Muscle of leg (tissue), 3 donors: ENCODE measurements at regions not wholly inside any gene's neighbourhood (a gene's known extent, or its start where the extent isn't known, plus 50 kb on each side); places are given as distances from the start of the nearest gene placed in this dataset.

Experiments used
- DNase-seq: peaks from one replicate; pipeline ENCODE4 v3.0.0; 2013
- H3K27ac ChIP-seq: one replicate; pipeline ENCODE4 v1.5.1; 2013; ENCODE audit warnings: mild to moderate bottlenecking, low read length, control low read depth
- H3K27me3 ChIP-seq: one replicate; pipeline ENCODE4 v1.6.1; 2013; ENCODE audit warnings: low read length; ENCODE audit not compliant: control insufficient read depth, insufficient read depth
- H3K36me3 ChIP-seq: one replicate; pipeline ENCODE4 v1.6.1; 2013; ENCODE audit warnings: low read length; ENCODE audit not compliant: control insufficient read depth, insufficient read depth
- H3K4me1 ChIP-seq: one replicate; pipeline ENCODE4 v1.6.1; 2013; ENCODE audit warnings: low read length; ENCODE audit not compliant: control insufficient read depth, insufficient read depth
- H3K4me3 ChIP-seq: one replicate; pipeline ENCODE4 v1.5.1; 2013; ENCODE audit warnings: low read length, control low read depth
- H3K9me3 ChIP-seq: replicated peaks from 2 replicates; pipeline ENCODE4 v1.6.1; 2013; ENCODE audit warnings: low read depth, low read length; ENCODE audit not compliant: control insufficient read depth
- WGBS: methylation state at CpG from one replicate; pipeline ENCODE4 v1.1.5; 2013; ENCODE audit warnings: missing lambda C conversion rate; ENCODE audit not compliant: insufficient coverage; 5-methylcytosine and 5-hydroxymethylcytosine counted together

- H3K36me3 ChIP-seq = no peaks in the 10 kb centered on the region
- no peaks in the 10 kb centered on the region for H3K9me3 ChIP-seq
- H3K4me3 ChIP-seq = no peak overlapping the region
- no peak overlapping the region for H3K27ac ChIP-seq
- H3K27me3 ChIP-seq = peaks cover 2% of the 10 kb centered on the region
- DNase-seq = no peak
- WGBS = 98% methylated on average over 4 of the region's 5 CpGs
- H3K4me1 ChIP-seq = no peaks in the 10 kb centered on the region
Observed at GRCh38 chr9:95592931-95593330, 76.2 kb upstream of the PTCH1 start.

DNA sequence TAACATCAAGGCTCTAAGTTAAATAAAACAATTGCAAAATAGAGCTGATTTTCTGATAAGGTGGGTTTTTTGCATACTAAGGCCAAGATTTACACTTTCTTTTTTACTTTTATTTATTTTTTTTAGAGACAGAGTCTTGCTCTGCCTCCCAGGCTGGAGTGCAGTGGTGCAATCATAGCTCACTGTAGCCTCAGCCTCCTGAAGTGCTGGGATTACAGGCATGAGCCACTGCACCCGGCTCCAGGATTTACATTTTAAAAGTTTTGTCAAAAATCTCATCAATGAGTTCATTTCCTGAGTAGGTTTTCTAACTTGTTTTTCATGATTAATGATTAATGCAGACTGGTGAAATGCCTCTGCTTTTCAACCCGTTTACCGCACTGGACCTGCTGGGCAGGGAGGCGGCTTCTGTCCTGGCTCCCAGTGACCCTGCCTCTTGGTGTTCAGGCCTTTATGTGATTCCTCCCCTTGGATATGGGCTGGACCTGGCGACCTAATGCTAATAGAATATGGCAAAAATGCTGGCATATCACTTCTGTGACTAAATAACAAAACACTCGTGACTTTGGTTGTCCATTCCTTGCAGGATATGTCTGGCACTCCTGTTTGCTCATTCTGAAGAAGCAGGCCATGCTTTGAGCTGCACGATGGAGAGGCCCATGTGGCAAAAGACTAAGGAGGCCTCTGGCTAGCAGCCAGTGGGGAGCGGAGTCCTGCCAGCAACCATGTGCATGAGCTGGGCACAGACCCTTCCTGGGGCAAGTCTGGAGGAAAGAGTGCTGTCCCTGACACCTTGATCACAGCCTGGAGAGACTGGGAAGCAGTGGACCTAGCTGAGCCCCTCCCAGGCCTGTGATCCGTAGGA lies 72.2 kb upstream of the PTCH1 start:
- no peaks in the 10 kb centered on the region for H3K9me3 ChIP-seq
- WGBS = 68% methylated on average over 4 of the region's 9 CpGs
- DNase-seq = no peak
- H3K27me3 ChIP-seq = peaks cover 2% of the 10 kb centered on the region
- no peaks in the 10 kb centered on the region for H3K4me1 ChIP-seq
- H3K27ac ChIP-seq = no peak overlapping the region
- no peak overlapping the region for H3K4me3 ChIP-seq
- H3K36me3 ChIP-seq = no peaks in the 10 kb centered on the region

- Histone ChIP-seq H3K27me3 (peaks cover 2% of the 10 kb centered on the region), H3K4me1 (no peaks in the 10 kb centered on the region)
- WGBS = 57% methylated on average over 5 of the region's 10 CpGs
Observed at GRCh38 chr9:95587021-95587964, 70.5 kb upstream of the PTCH1 start.

GRCh38 chr9:95586326-95586725 lies 69.6 kb upstream of the PTCH1 start:
- DNase-seq = no peak
- no peaks in the 10 kb centered on the region for H3K9me3 ChIP-seq
- WGBS = 72% methylated on average over 5 of the region's 8 CpGs
- H3K27me3 ChIP-seq = peaks cover 2% of the 10 kb centered on the region
- H3K36me3 ChIP-seq = no peaks in the 10 kb centered on the region
- no peak overlapping the region for H3K27ac ChIP-seq
- no peaks in the 10 kb centered on the region for H3K4me1 ChIP-seq
- no peak overlapping the region for H3K4me3 ChIP-seq

More at GRCh38 chr9:95587021-95587964, 70.5 kb upstream of the PTCH1 start:
- Histone ChIP-seq H3K27ac (no peak overlapping the region), H3K9me3 (no peaks in the 10 kb centered on the region), H3K36me3 (no peaks in the 10 kb centered on the region), H3K4me3 (no peak overlapping the region)
- no peak for DNase-seq

- Histone ChIP-seq H3K9me3 (no peaks in the 10 kb centered on the region), H3K4me3 (no peak overlapping the region), H3K27ac (no peak overlapping the region), H3K4me1 (no peaks in the 10 kb centered on the region), H3K27me3 (peaks cover 2% of the 10 kb centered on the region), H3K36me3 (no peaks in the 10 kb centered on the region)
- 72% methylated on average over 7 of the region's 11 CpGs for WGBS
- DNase-seq = no peak
Observed at GRCh38 chr9:95585824-95586223, 69.1 kb upstream of the PTCH1 start.

DNA sequence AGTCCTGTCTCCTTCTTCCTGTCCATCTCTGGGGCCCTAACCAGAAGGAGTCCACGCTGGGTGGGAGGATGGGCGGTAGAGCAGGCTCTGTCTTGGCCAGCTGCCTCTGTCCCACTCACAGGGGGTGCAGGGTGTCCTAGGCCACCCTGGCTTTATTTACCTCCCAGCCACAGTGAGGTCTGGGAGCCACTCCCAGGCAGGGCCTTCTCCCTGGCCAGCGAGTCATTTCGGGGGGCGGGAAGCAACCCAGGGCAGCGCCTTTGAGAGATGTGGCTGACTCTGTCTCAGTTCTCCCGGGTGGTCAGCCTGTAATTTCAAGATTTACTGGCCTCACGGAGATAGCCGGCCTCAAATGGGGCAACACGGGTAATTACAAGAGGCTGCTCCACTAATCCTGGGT lies 67.4 kb upstream of the PTCH1 start:
- no peaks in the 10 kb centered on the region for H3K27me3 ChIP-seq
- WGBS = 38% methylated on average over 9 of the region's 10 CpGs
- DNase-seq = no peak
- no peaks in the 10 kb centered on the region for H3K4me1 ChIP-seq
- H3K36me3 ChIP-seq = no peaks in the 10 kb centered on the region
- H3K4me3 ChIP-seq = no peak overlapping the region
- no peaks in the 10 kb centered on the region for H3K9me3 ChIP-seq
- H3K27ac ChIP-seq = no peak overlapping the region

GRCh38 chr9:95581900-95582299 lies 65.1 kb upstream of the PTCH1 start:
- 25% methylated on average over 1 of the region's 5 CpGs for WGBS
- DNase-seq = no peak
- H3K36me3 ChIP-seq = no peaks in the 10 kb centered on the region
- no peaks in the 10 kb centered on the region for H3K27me3 ChIP-seq
- no peaks in the 10 kb centered on the region for H3K9me3 ChIP-seq
- no peak overlapping the region for H3K4me3 ChIP-seq
- H3K4me1 ChIP-seq = no peaks in the 10 kb centered on the region
- H3K27ac ChIP-seq = no peak overlapping the region

GRCh38 chr9:95580812-95581761 lies 64.3 kb upstream of the PTCH1 start:
- Histone ChIP-seq H3K9me3 (no peaks in the 10 kb centered on the region), H3K4me1 (no peaks in the 10 kb centered on the region), H3K27me3 (no peaks in the 10 kb centered on the region), H3K27ac (no peak overlapping the region), H3K36me3 (no peaks in the 10 kb centered on the region), H3K4me3 (no peak overlapping the region)
- no peak for DNase-seq
- WGBS = 46% methylated on average over 12 of the region's 22 CpGs

GRCh38 chr9:95574866-95575553 lies 58.2 kb upstream of the PTCH1 start:
- WGBS = 71% methylated on average over 10 of the region's 14 CpGs

More at GRCh38 chr9:95574866-95575553, 58.2 kb upstream of the PTCH1 start:
- H3K9me3 ChIP-seq = no peaks in the 10 kb centered on the region
- peaks cover 7% of the 10 kb centered on the region for H3K4me1 ChIP-seq
- peaks cover 5% of the 10 kb centered on the region for H3K27me3 ChIP-seq
- no peaks in the 10 kb centered on the region for H3K36me3 ChIP-seq
- no peak overlapping the region for H3K27ac ChIP-seq
- no peak for DNase-seq
- H3K4me3 ChIP-seq = no peak overlapping the region
